ENCODE measurements at regions not wholly inside any gene's neighbourhood (a gene's known extent, or its start where the extent isn't known, plus 50 kb on each side); places are given as distances from the start of the nearest gene placed in this dataset.

- TF ChIP-seq CTCF (IDR thresholded peaks at IDR 0.05; ENCODE audit: insufficient read depth, low read depth, low read length) = no peak
- no peak for DNase-seq (ENCODE audit: low read depth)
- no peak overlapping the region for H3K4me3 ChIP-seq (ENCODE audit: low read depth, low read length)
Observed at GRCh38 chr12:105610459-105610858, 280.0 kb downstream of the C12orf75 start.

GRCh38 chr12:105611340-105611739 lies 280.8 kb downstream of the C12orf75 start:
- DNase-seq (ENCODE audit: low read depth) = no peak
- no peak for TF ChIP-seq CTCF (IDR thresholded peaks at IDR 0.05; ENCODE audit: insufficient read depth, low read depth, low read length)
- H3K4me3 ChIP-seq (ENCODE audit: low read depth, low read length) = no peak overlapping the region

- TF ChIP-seq CTCF (IDR thresholded peaks at IDR 0.05; ENCODE audit: insufficient read depth, low read depth, low read length) = no peak
- H3K4me3 ChIP-seq (ENCODE audit: low read depth, low read length) = no peak overlapping the region
- DNase-seq (ENCODE audit: low read depth) = no peak
Observed at GRCh38 chr12:105613269-105613668, 282.8 kb downstream of the C12orf75 start.

- no peak for TF ChIP-seq CTCF (IDR thresholded peaks at IDR 0.05; ENCODE audit: insufficient read depth, low read depth, low read length)
- H3K4me3 ChIP-seq (ENCODE audit: low read depth, low read length) = no peak overlapping the region
- no peak for DNase-seq (ENCODE audit: low read depth)
Observed at GRCh38 chr12:105613887-105614286, 283.4 kb downstream of the C12orf75 start.

- DNase-seq (ENCODE audit: low read depth) = no peak
- no peak overlapping the region for H3K4me3 ChIP-seq (ENCODE audit: low read depth, low read length)
- no peak for TF ChIP-seq CTCF (IDR thresholded peaks at IDR 0.05; ENCODE audit: insufficient read depth, low read depth, low read length)
Observed at GRCh38 chr12:105616971-105617540, 286.6 kb downstream of the C12orf75 start.

GRCh38 chr12:105622220-105622619 lies 291.7 kb downstream of the C12orf75 start:
- no peak for DNase-seq (ENCODE audit: low read depth)
- H3K4me3 ChIP-seq (ENCODE audit: low read depth, low read length) = no peak overlapping the region
- TF ChIP-seq CTCF (IDR thresholded peaks at IDR 0.05; ENCODE audit: insufficient read depth, low read depth, low read length) = no peak

All from fibroblast of villous mesenchyme (primary cell).